Activated naive CD8-positive, alpha-beta T cell treated with anti-CD3 and anti-CD28 coated beads, Interleukin-2, amount 50 U/mL, for 24 hours (primary cell): ENCODE measurements at regions not wholly inside any gene's neighbourhood (a gene's known extent, or its start where the extent isn't known, plus 50 kb on each side); places are given as distances from the start of the nearest gene placed in this dataset.
"Not testable (repeated sequence)": the region's sequence is repeated elsewhere in the genome, so short reads cannot be mapped to it uniquely, and the experiment has no call there.

Source experiments
- ATAC-seq: fragments of 150-1000 bp; cut with Tn5 transposase; one replicate; pipeline ENCODE4 v1.10.0; 2021
- DNase-seq: peaks from one replicate; pipeline ENCODE4 v3.0.0; 2021
- H3K27ac Mint-ChIP-seq: one replicate; pipeline ENCODE4 v1.8.0; 2021; ENCODE audit warnings: mild to moderate bottlenecking, mixed read lengths
- H3K27me3 Mint-ChIP-seq: one replicate; pipeline ENCODE4 v1.8.0; 2021; ENCODE audit warnings: mixed read lengths
- H3K36me3 Mint-ChIP-seq: one replicate; pipeline ENCODE4 v1.8.0; 2021; ENCODE audit warnings: low read depth, mixed read lengths
- H3K4me1 Mint-ChIP-seq: one replicate; pipeline ENCODE4 v1.8.0; 2021; ENCODE audit warnings: mixed read lengths
- H3K4me3 Mint-ChIP-seq: one replicate; pipeline ENCODE4 v1.8.0; 2021; ENCODE audit warnings: mild to moderate bottlenecking, moderate library complexity, mixed read lengths
- H3K9me3 Mint-ChIP-seq: one replicate; pipeline ENCODE4 v1.8.0; 2021; ENCODE audit warnings: mixed read lengths

GRCh38 chr16:63690267-63690666, 1431.6 kb downstream of the CDH11 start:
- Mint-ChIP-seq H3K36me3 (no peaks in the 10 kb centered on the region), H3K27ac (no peak overlapping the region), H3K4me3 (no peak overlapping the region), H3K27me3 (no peaks in the 10 kb centered on the region), H3K4me1 (no peaks in the 10 kb centered on the region), H3K9me3 (peaks cover 28% of the 10 kb centered on the region)
- DNase-seq (no peak), ATAC-seq (no peak)

- ATAC-seq, result no peak
- Mint-ChIP-seq H3K27ac (no peak overlapping the region), H3K27me3 (no peaks in the 10 kb centered on the region), H3K4me1 (no peaks in the 10 kb centered on the region), H3K36me3 (no peaks in the 10 kb centered on the region), H3K4me3 (no peak overlapping the region), H3K9me3 (peaks cover 23% of the 10 kb centered on the region)
- no peak for DNase-seq
These were observed 1432.8 kb downstream of the CDH11 start for GRCh38 chr16:63689068-63689467.

GRCh38 chr16:63684149-63685101, 1437.4 kb downstream of the CDH11 start:
- no peaks in the 10 kb centered on the region for H3K36me3 Mint-ChIP-seq
- H3K27me3 Mint-ChIP-seq, result no peaks in the 10 kb centered on the region
- no peak overlapping the region for H3K27ac Mint-ChIP-seq
- DNase-seq, result no peak
- no peak for ATAC-seq
- H3K9me3 Mint-ChIP-seq, result peaks cover 8% of the 10 kb centered on the region
- H3K4me1 Mint-ChIP-seq, result no peaks in the 10 kb centered on the region
- no peak overlapping the region for H3K4me3 Mint-ChIP-seq

- peaks cover 17% of the 10 kb centered on the region for H3K9me3 Mint-ChIP-seq
- no peaks in the 10 kb centered on the region for H3K36me3 Mint-ChIP-seq
- H3K4me1 Mint-ChIP-seq, result no peaks in the 10 kb centered on the region
- ATAC-seq, result no peak
- H3K27me3 Mint-ChIP-seq, result no peaks in the 10 kb centered on the region
- no peak overlapping the region for H3K27ac Mint-ChIP-seq
- DNase-seq, result no peak
- no peak overlapping the region for H3K4me3 Mint-ChIP-seq
These were observed 1439.0 kb downstream of the CDH11 start for GRCh38 chr16:63682844-63683243.

- no peaks in the 10 kb centered on the region for H3K4me1 Mint-ChIP-seq
- no peak overlapping the region for H3K4me3 Mint-ChIP-seq
- H3K36me3 Mint-ChIP-seq, result no peaks in the 10 kb centered on the region
- no peak overlapping the region for H3K27ac Mint-ChIP-seq
- DNase-seq (no peak), ATAC-seq (no peak)
- no peaks in the 10 kb centered on the region for H3K27me3 Mint-ChIP-seq
- H3K9me3 Mint-ChIP-seq, result peaks cover 21% of the 10 kb centered on the region
These were observed 1449.4 kb downstream of the CDH11 start for GRCh38 chr16:63672493-63672892.

GRCh38 chr16:63663155-63663554, 1458.7 kb downstream of the CDH11 start:
- no peaks in the 10 kb centered on the region for H3K36me3 Mint-ChIP-seq
- ATAC-seq, result no peak
- no peak overlapping the region for H3K4me3 Mint-ChIP-seq
- H3K27me3 Mint-ChIP-seq, result no peaks in the 10 kb centered on the region
- no peak overlapping the region for H3K27ac Mint-ChIP-seq
- no peaks in the 10 kb centered on the region for H3K4me1 Mint-ChIP-seq
- no peak for DNase-seq
- H3K9me3 Mint-ChIP-seq, result peaks cover 9% of the 10 kb centered on the region

GRCh38 chr16:63655846-63656245, 1466.0 kb downstream of the CDH11 start:
- H3K36me3 Mint-ChIP-seq, result no peaks in the 10 kb centered on the region
- no peak for DNase-seq
- ATAC-seq, result no peak
- no peak overlapping the region for H3K27ac Mint-ChIP-seq
- no peaks in the 10 kb centered on the region for H3K4me1 Mint-ChIP-seq
- peaks cover 6% of the 10 kb centered on the region for H3K9me3 Mint-ChIP-seq
- H3K4me3 Mint-ChIP-seq, result no peak overlapping the region
- no peaks in the 10 kb centered on the region for H3K27me3 Mint-ChIP-seq

GRCh38 chr16:63653044-63653839, 1468.6 kb downstream of the CDH11 start:
- H3K9me3 Mint-ChIP-seq, result peaks cover 9% of the 10 kb centered on the region
- ATAC-seq (no peak), DNase-seq (no peak)
- H3K4me3 Mint-ChIP-seq, result no peak overlapping the region
- H3K27me3 Mint-ChIP-seq, result no peaks in the 10 kb centered on the region
- no peaks in the 10 kb centered on the region for H3K4me1 Mint-ChIP-seq
- no peak overlapping the region for H3K27ac Mint-ChIP-seq
- no peaks in the 10 kb centered on the region for H3K36me3 Mint-ChIP-seq

- no peaks in the 10 kb centered on the region for H3K4me1 Mint-ChIP-seq
- DNase-seq (no peak), ATAC-seq (no peak)
- H3K27ac Mint-ChIP-seq, result no peak overlapping the region
- peaks cover 18% of the 10 kb centered on the region for H3K9me3 Mint-ChIP-seq
- no peak overlapping the region for H3K4me3 Mint-ChIP-seq
- H3K27me3 Mint-ChIP-seq, result no peaks in the 10 kb centered on the region
- H3K36me3 Mint-ChIP-seq, result no peaks in the 10 kb centered on the region
These were observed 1469.8 kb downstream of the CDH11 start for GRCh38 chr16:63652091-63652490.

GRCh38 chr16:63650550-63650949, 1471.3 kb downstream of the CDH11 start:
- no peak for ATAC-seq
- H3K36me3 Mint-ChIP-seq, result no peaks in the 10 kb centered on the region
- no peak overlapping the region for H3K27ac Mint-ChIP-seq
- H3K9me3 Mint-ChIP-seq, result peaks cover 20% of the 10 kb centered on the region
- no peaks in the 10 kb centered on the region for H3K4me1 Mint-ChIP-seq
- no peak for DNase-seq
- H3K27me3 Mint-ChIP-seq, result no peaks in the 10 kb centered on the region
- H3K4me3 Mint-ChIP-seq, result no peak overlapping the region

- not testable (repeated sequence) for H3K4me3 Mint-ChIP-seq
These were observed 1488.0 kb downstream of the CDH11 start for GRCh38 chr16:63633706-63634445.

GRCh38 chr16:63629272-63629671, 1492.6 kb downstream of the CDH11 start:
- Mint-ChIP-seq H3K36me3 (no peaks in the 10 kb centered on the region), H3K4me3 (no peak overlapping the region), H3K27me3 (no peaks in the 10 kb centered on the region), H3K9me3 (peaks cover 11% of the 10 kb centered on the region), H3K4me1 (no peaks in the 10 kb centered on the region), H3K27ac (no peak overlapping the region)
- ATAC-seq (no peak), DNase-seq (no peak)

More at GRCh38 chr16:63633706-63634445, 1488.0 kb downstream of the CDH11 start:
- H3K4me1 Mint-ChIP-seq, H3K27ac Mint-ChIP-seq, ATAC-seq, H3K27me3 Mint-ChIP-seq, DNase-seq, H3K36me3 Mint-ChIP-seq: not testable (repeated sequence)
- H3K9me3 Mint-ChIP-seq, result peaks cover 13% of the 10 kb centered on the region

- ATAC-seq (no peak), DNase-seq (no peak)
- Mint-ChIP-seq H3K9me3 (peaks cover 10% of the 10 kb centered on the region), H3K4me1 (no peaks in the 10 kb centered on the region), H3K27ac (no peak overlapping the region), H3K36me3 (no peaks in the 10 kb centered on the region), H3K27me3 (no peaks in the 10 kb centered on the region), H3K4me3 (no peak overlapping the region)
These were observed 1493.1 kb downstream of the CDH11 start for GRCh38 chr16:63628812-63629211.

GRCh38 chr16:63625126-63625525, 1496.7 kb downstream of the CDH11 start:
- DNase-seq, result no peak
- H3K27me3 Mint-ChIP-seq, result no peaks in the 10 kb centered on the region
- H3K4me3 Mint-ChIP-seq, result no peak overlapping the region
- no peak for ATAC-seq
- no peaks in the 10 kb centered on the region for H3K36me3 Mint-ChIP-seq
- H3K27ac Mint-ChIP-seq, result no peak overlapping the region
- H3K9me3 Mint-ChIP-seq, result peaks cover 6% of the 10 kb centered on the region
- H3K4me1 Mint-ChIP-seq, result no peaks in the 10 kb centered on the region
